ENCODE measurements at regions not wholly inside any gene's neighbourhood (a gene's known extent, or its start where the extent isn't known, plus 50 kb on each side); places are given as distances from the start of the nearest gene placed in this dataset.

- no peak for DNase-seq (ENCODE audit: low read depth, low spot score)
These were observed 137.4 kb upstream of the RBMS1 start for GRCh38 chr2:160630801-160631590.

- no peak for DNase-seq (ENCODE audit: low read depth, low spot score)
These were observed 138.7 kb upstream of the RBMS1 start for GRCh38 chr2:160632084-160632975.

GRCh38 chr2:160634436-160634835 lies 140.8 kb upstream of the RBMS1 start:
- DNase-seq (ENCODE audit: low read depth, low spot score), result no peak

- DNase-seq (ENCODE audit: low read depth, low spot score), result no peak
These were observed 141.9 kb upstream of the RBMS1 start for GRCh38 chr2:160635488-160635887.

- no peak for DNase-seq (ENCODE audit: low read depth, low spot score)
These were observed 145.9 kb upstream of the RBMS1 start for GRCh38 chr2:160639472-160639871.

- no peak for DNase-seq (ENCODE audit: low read depth, low spot score)
These were observed 153.3 kb upstream of the RBMS1 start for GRCh38 chr2:160646684-160647444.

GRCh38 chr2:160647967-160648685 lies 154.5 kb upstream of the RBMS1 start:
- DNase-seq (ENCODE audit: low read depth, low spot score), result no peak

GRCh38 chr2:160649698-160650097 lies 156.1 kb upstream of the RBMS1 start:
- no peak for DNase-seq (ENCODE audit: low read depth, low spot score)

- no peak for DNase-seq (ENCODE audit: low read depth, low spot score)
These were observed 156.8 kb upstream of the RBMS1 start for GRCh38 chr2:160650196-160651118.

GRCh38 chr2:160651416-160652200 lies 158.0 kb upstream of the RBMS1 start:
- DNase-seq (ENCODE audit: low read depth, low spot score), result no peak

- DNase-seq (ENCODE audit: low read depth, low spot score), result no peak
These were observed 158.6 kb upstream of the RBMS1 start for GRCh38 chr2:160652236-160652635.

- no peak for DNase-seq (ENCODE audit: low read depth, low spot score)
These were observed 163.6 kb upstream of the RBMS1 start for GRCh38 chr2:160657196-160657595.

- no peak for DNase-seq (ENCODE audit: low read depth, low spot score)
These were observed 165.2 kb upstream of the RBMS1 start for GRCh38 chr2:160658851-160659250.

- DNase-seq (ENCODE audit: low read depth, low spot score), result no peak
These were observed 167.1 kb upstream of the RBMS1 start for GRCh38 chr2:160660741-160661140.

GRCh38 chr2:160664603-160665140 lies 171.1 kb upstream of the RBMS1 start:
- DNase-seq (ENCODE audit: low read depth, low spot score), result no peak

GRCh38 chr2:160666154-160667060 lies 172.8 kb upstream of the RBMS1 start:
- no peak for DNase-seq (ENCODE audit: low read depth, low spot score)

GRCh38 chr2:160667811-160668210 lies 174.2 kb upstream of the RBMS1 start:
- DNase-seq (ENCODE audit: low read depth, low spot score), result no peak

GRCh38 chr2:160670618-160671017 lies 177.0 kb upstream of the RBMS1 start:
- no peak for DNase-seq (ENCODE audit: low read depth, low spot score)

Measured in iPS DF 19.7 (cell line).